ENCODE measurements at regions not wholly inside any gene's neighbourhood (a gene's known extent, or its start where the extent isn't known, plus 50 kb on each side); places are given as distances from the start of the nearest gene placed in this dataset.

DNA sequence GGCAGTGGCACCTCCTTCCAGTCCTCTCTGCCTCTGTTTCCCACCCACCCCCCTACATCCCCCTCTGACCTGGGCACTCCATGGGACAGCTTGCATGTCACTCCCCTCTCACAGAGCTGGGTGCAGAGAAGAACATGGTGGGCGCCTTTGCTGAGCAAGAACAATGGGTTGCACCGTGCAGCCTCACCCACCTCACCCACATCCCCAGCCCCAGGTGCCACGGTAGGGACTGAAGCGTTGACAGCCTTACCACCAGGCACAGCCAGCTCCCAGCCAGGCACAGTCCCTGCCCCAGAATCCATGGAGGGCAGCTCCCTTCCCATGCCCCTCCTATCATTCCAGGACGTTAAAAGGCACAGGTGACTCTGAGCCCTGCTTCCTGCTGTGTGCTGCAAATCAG lies 93.1 kb upstream of the VSTM2B start:
- DNase-seq, result no peak

DNA sequence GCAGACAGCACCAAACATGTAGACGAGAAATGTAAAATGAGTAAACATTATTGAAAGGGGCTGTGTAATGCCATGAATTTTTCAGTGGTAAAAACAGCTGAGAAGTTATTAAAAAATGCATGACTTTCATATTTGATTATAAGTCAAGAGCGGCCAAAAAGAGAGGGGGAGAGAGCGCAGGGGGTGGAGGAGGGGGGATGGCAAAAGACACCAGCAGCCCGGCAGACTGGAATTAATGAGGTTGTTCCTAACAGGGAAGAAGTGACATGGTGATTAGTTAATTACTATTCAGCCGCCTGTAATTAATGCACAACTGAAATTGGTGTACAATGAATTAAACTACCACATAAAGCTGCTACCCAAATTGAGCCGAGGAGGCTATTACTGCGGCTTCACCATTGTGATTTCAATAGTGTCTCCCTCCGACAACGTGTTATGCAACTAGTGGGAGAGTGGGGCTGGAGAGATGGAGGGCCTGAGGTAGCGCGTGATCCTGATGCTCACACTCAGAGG lies 89.1 kb upstream of the VSTM2B start:
- no peak for DNase-seq

DNA sequence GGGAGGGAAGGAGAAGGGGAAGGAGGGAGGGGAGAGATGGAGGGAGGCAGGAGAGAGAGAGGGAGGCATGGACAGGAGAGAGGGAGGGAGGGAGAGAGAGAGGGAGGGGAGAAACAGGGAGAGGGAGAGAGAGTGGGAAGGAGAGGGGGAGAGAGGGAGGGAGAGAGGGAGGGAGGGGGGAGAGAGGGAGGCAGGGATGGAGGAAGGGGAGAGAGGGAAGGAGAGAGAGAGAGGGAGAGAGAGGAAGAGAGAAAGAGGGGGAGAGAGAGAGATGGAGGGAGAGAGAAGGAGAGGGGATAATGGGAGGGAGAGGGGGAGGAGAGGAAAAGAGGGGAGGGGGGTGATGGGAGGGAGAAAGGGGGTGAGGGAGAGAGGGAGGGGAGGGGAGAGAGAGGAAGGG lies 86.8 kb upstream of the VSTM2B start:
- DNase-seq, result no peak

DNA sequence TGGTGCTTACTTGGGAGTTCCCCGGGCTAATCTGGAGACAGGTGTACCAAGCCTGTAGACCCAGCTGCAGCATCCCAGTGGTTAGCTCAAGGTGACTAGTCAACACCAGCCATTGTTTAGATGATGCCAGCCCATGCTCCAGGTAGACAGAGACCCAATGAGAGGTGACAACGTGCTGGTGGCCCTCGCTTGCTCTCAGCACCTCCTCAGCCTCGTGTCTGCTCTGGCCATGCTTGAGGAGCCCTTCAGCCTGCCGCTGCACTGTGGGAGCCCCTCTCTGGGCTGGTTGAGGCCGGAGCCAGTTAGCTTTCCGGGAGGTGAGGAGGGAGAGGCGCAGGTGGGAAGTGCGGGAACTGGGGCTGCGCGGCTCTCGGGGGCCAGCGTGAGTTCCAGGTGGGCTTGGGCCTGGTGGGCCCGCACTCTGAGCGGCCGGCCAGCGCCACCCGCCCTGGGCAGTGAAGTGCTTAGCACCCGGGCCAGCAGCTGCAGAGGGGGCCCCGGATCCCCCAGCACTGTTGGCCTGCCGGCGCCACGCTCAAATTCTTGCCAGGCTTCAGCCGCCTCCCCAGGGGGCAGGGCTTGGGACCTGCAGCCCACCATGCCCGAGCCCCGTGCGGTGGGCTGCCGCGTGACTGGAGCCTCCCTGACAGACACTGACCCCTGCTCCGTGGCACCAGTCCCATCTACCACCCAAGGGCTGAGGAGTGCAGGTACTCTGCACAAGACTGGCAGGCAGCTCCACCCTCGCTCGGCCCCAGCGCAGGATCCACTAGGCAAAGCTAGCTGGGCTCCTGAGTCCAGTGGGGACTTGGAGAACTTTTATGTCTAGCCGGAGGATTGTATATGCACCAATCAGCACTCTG lies 85.9 kb upstream of the VSTM2B start:
- DNase-seq, result no peak

DNA sequence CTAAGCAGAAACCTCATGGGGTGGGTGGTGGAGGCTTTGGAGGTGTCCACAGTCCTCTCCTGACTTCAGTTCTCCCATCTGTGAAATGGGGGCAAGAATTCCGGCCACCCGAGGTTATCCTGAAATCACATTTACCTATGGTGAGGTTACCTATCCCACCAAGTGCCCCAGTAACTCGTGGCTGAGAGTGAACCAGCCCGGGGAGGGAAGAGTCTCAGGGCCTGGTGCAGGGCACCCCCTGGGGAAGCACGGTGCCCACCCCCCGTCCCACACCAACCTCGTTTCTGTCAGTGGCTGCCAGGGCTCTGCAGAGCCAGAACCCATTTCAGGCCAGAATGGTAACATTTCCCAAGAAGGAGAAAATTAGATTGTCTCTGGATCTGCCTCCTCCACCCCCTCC lies 83.7 kb upstream of the VSTM2B start:
- DNase-seq, result no peak

DNA sequence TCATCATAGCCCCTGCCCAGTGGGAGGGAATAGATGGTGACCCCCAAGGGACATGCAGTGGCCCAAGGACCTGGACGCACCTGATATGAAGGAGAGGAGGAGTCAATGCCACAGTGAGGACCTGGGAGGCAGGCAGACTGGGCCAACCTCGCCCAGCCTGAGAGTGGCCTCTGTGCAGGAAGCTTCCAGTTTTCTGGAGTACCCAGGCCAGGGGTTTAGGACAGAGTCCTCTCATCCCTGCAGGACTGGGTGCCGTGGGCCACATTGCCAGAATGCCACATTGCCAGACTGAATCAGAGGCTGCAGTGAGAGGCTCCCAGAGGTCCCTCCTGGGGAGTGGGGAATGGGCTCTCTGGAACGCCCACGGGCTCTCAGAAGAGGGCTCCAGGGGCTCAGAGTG lies 82.9 kb upstream of the VSTM2B start:
- DNase-seq, result no peak

DNA sequence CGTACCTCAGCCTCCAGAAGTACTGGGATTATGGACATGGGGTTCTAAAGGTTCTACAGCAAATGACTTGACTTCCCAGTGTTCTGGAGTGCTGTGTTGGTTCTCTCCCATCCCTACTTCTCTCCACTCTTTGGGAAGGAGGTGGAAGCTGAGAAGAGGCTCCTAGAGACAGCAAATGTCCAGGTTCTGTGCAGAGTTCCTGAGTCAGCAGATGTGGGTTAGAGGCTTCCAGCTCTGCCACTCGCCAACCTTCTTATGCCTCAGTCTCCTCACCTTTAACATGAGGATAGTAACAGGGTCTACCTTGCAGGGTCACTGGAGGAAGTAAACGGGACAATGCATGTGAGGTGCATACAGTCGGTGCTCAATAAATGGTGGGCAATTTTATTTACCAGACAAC lies 80.5 kb upstream of the VSTM2B start:
- DNase-seq, result no peak

DNA sequence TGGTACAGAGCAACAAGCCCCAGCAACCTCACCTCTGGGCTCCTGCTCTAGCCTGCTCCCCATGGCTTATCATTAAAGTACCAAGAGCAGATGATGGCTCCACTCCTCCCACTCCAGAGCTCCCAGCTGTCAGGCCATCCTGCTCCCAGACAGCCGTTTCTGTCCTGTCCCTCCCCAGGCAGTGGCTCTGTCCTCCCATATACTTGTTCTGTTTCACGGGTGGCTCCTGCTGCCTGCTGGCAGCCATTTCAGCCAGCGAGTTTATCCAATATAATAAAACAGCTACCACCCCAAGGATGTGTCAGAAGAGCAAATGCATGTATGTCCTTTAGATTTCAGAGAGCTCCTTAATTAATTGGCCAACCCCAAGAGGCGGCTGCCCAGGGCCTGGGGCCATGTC lies 79.4 kb upstream of the VSTM2B start:
- DNase-seq, result no peak

DNA sequence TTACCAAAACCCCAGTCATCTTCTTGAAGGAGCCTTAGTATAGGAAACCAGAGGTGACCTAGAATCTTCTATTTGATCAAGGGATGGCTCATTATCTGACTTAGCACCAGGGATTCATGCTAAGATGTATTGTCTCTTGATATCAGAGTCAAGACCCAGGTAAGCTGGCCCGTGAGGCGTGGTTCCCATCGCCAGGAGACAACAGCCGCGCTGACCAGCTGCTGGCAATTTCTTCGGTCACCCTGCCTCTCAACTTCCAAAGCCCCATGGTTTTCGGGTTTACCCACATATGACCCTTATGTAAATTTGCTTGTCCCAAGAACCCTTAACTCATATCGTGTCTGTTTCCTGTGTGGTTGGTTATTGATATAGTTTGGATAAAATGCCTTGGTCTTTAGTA lies 77.7 kb upstream of the VSTM2B start:
- no peak for DNase-seq

DNA sequence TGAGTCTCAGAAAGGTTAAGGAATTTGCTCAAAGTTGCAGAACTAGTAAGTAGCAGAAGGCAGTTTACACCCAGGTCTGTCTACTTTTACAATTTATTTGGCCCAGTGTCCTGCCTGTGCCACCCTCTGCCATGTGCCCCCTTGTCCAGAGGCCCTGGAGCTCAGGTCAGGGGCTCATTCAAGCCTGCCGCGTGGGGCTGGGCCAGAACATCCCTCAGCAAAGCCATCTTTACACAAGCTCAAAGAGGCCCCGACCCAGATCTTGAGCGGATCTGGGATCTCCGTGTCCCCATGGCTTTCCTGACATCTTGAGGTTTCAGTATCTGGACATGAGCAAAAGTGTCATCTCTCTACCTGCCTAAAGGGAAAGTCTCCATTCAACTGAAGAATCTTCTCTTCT lies 76.4 kb upstream of the VSTM2B start:
- DNase-seq, result no peak

DNA sequence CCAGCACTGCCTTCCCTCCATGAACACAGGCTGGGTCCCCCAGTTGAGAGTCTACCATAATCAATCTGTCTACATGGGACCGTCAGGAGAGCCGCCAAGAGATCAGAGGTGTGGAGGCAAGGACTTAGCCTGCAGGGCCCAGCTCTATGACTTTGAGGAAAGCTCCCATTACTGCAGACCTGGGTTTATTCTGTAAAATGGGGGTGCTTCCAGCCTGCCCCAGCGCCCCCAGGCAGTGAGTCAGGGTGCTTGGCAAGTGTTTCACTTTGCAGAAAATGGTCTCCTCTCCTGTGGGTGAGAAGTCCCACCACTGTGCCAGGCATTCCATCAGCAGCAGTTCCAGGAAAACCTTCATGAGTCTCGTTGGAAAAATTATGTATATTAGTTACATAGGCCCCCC lies 75.5 kb upstream of the VSTM2B start:
- no peak for DNase-seq

DNA sequence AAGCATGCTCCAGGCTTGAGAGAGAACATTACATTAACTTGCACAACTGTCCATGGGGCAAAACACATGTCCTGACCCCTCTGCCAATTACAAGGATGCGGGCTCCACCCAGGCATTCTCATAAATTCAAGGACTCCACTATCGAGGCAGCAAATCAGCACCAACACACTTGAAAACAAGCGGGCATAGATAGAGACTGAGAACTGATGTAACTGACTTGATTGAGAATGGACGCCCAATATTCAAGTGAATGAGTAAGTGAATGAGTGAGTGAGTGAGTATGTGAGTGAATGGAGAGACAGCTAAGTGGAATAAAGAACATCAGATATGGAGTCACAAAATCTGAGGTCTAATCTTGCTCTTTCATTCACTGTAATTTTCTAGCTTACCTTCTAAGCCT lies 75.0 kb upstream of the VSTM2B start:
- no peak for DNase-seq

DNA sequence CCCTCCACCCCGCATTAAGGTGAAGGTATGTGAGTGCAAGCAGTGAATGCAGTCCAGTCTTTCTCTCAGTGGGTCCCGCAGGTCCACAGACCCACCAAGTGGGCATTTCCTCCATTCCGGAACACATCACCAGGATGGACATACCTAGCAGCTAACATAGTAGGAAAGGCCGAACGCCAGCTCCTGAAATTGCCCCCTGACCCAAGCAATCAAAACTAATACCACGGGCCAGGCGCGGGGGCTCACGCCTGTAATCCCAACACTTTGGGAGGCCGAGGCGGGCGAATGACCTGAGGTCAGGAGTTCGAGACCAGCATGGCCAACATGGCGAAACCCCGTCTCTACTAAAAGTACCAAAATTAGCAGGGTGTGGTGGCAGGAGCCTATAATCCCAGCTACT lies 71.7 kb upstream of the VSTM2B start:
- no peak for DNase-seq

DNA sequence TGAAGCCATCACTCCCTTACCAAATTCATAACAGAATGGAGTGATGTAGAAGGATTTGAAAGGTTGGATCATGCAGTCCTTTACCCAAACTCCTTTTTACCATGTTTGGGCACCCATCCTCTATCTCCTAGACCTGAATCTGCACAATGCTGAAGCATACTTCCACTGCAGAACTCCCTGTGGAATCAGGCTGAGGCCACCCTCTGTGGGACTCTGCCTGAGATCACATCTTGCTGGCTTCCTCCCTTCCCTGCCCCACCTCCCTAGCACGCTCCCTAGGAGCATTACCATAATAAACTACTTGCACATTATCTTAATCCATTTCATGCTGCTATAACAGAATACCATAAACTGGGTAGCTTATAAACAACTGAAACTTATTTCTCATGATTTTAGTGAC lies 68.4 kb upstream of the VSTM2B start:
- DNase-seq, result no peak

DNA sequence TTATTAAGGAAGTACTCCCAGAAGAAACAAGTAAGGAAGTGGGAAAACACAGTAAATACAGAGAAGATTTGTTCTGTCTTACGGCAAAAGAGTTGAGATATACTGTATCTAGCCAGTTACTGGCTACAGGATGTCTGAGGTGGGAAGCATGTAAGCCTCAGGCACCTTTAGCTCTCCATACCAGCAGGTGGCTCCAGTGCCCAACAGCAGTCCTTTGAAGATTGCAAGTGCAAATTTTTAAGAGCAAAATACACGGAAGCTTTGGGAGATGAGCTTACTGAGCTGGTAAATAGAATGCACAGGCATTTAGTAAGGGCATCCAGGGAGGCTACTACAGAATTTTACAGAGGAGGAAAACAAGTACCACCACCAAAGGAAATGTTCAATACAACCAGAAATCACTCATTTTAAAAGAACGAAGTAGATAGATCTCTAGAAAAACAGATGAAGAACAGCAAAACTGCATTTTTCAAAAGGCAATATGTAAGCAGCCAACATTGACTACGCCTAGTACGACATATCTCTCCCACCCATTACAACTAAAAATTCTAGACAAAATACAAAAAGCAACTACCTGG lies 57.9 kb upstream of the VSTM2B start:
- no peak for DNase-seq

DNA sequence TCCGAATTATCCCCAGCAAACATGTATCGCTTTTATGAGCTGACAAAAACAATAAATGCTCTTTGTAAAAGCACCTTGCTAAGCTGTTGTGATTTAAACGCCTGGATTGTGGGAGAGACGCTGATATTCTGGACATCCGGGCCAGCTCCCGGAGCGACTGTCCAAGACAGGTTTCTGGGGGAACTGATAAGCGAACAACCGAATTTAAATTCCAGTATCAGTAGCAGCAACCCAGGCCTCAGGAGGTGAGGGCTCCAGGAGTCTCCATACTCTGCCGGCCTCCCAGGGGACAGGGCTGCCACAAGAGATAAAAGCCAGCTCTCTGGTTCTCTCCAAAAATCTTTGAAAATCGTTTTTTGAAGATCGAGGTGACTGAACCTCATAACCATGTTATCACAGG lies 50.3 kb upstream of the VSTM2B start:
- DNase-seq, result no peak
